Endothelial cell of umbilical vein (primary cell): ENCODE measurements at regions not wholly inside any gene's neighbourhood (a gene's known extent, or its start where the extent isn't known, plus 50 kb on each side); places are given as distances from the start of the nearest gene placed in this dataset.

ENCODE experiments used
- GATA2 ChIP-seq: IDR thresholded peaks from 2 replicates; pipeline ENCODE4 v1.7.0; 2011; ENCODE audit warnings: low read depth, mild to moderate bottlenecking, moderate library complexity, mixed read lengths, low read length; ENCODE audit not compliant: insufficient read length, insufficient read depth
- POLR2A ChIP-seq: IDR thresholded peaks from 2 replicates; pipeline ENCODE4 v1.6.1; 2012; ENCODE audit warnings: low read depth, mild to moderate bottlenecking, control low read depth, low read length

GRCh38 chr4:27908356-27908755, 1047.7 kb downstream of the STIM2 start:
- TF ChIP-seq GATA2 (no peak), POLR2A (no peak)
